Breast epithelium (tissue), 3 donors: ENCODE measurements at regions not wholly inside any gene's neighbourhood (a gene's known extent, or its start where the extent isn't known, plus 50 kb on each side); places are given as distances from the start of the nearest gene placed in this dataset.
"Not testable (repeated sequence)": the region's sequence is repeated elsewhere in the genome, so short reads cannot be mapped to it uniquely, and the experiment has no call there.

ENCODE experiments used
- POLR2A ChIP-seq: fragments of 450-650 bp; IDR thresholded peaks from one replicate; pipeline ENCODE4 v1.6.1; 2016; ENCODE audit warnings: antibody characterized with exemption, mild to moderate bottlenecking, moderate library complexity
- TF ChIP-seq, protein P1 (sequence below), 3 donors: fragments of 450-650 bp; IDR thresholded peaks; one replicate each; pipeline ENCODE4 v1.5.1; 2016 to 2017; ENCODE audit warnings: antibody characterized with exemption in 3 of 3, mild to moderate bottlenecking in 3 of 3, moderate library complexity in 3 of 3

DNA sequence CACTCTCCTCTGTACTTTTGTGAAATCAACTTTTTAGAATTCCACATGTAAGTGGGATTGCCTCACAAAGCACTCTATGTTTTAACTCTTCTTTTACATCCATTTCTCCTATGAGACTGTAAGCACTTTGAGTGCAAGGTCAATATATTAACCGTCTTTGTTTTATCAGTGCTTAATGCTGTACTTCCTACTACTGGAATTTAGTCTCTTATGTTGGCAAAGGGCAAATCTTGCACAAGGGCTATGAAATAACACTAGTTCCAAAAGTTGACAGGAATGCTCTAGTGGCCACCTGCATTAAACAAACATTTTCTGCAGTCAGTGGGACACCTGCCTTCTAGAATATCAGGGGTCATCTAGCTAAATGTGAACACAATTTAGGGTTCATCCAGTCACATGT, 117.5 kb upstream of the SPATA31A3 start:
- not testable (repeated sequence) for TF ChIP-seq POLR2A
- TF ChIP-seq, protein P1, sequence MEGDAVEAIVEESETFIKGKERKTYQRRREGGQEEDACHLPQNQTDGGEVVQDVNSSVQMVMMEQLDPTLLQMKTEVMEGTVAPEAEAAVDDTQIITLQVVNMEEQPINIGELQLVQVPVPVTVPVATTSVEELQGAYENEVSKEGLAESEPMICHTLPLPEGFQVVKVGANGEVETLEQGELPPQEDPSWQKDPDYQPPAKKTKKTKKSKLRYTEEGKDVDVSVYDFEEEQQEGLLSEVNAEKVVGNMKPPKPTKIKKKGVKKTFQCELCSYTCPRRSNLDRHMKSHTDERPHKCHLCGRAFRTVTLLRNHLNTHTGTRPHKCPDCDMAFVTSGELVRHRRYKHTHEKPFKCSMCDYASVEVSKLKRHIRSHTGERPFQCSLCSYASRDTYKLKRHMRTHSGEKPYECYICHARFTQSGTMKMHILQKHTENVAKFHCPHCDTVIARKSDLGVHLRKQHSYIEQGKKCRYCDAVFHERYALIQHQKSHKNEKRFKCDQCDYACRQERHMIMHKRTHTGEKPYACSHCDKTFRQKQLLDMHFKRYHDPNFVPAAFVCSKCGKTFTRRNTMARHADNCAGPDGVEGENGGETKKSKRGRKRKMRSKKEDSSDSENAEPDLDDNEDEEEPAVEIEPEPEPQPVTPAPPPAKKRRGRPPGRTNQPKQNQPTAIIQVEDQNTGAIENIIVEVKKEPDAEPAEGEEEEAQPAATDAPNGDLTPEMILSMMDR (IDR thresholded peaks at IDR 0.05): not testable (repeated sequence)
